GM11168 (cell line): ENCODE measurements at regions not wholly inside any gene's neighbourhood (a gene's known extent, or its start where the extent isn't known, plus 50 kb on each side); places are given as distances from the start of the nearest gene placed in this dataset.

Experiments
- in situ Hi-C: fragments of 300-500 bp; cut with MboI; formaldehyde crosslinking; loops from one replicate; pipeline ENCODE4 v1.12.0; 2022; ENCODE audit warnings: low sequenced_read_pairs; ENCODE audit not compliant: unreplicated experiment

- in situ Hi-C loops, result no loop called here
Measured at GRCh38 chr1:224486801-224487583, 52.4 kb upstream of the WDR26 start.

GRCh38 chr1:224488806-224489499 lies 54.4 kb upstream of the WDR26 start:
- in situ Hi-C loops, result no loop called here

GRCh38 chr1:224489534-224490365 lies 55.2 kb upstream of the WDR26 start:
- in situ Hi-C loops, result no loop called here

- in situ Hi-C loops, result no loop called here
Measured at GRCh38 chr1:224490549-224491537, 56.2 kb upstream of the WDR26 start.

GRCh38 chr1:224492015-224492414 lies 57.4 kb upstream of the WDR26 start:
- in situ Hi-C loops, result no loop called here

- in situ Hi-C loops, result no loop called here
Measured at GRCh38 chr1:224492632-224493031, 58.0 kb upstream of the WDR26 start.

- in situ Hi-C loops, result no loop called here
Measured at GRCh38 chr1:224493269-224493668, 58.7 kb upstream of the WDR26 start.

GRCh38 chr1:224494343-224494742 lies 59.7 kb upstream of the WDR26 start:
- in situ Hi-C loops, result no loop called here

GRCh38 chr1:224495866-224496265 lies 61.3 kb upstream of the WDR26 start:
- in situ Hi-C loops, result no loop called here

GRCh38 chr1:224496826-224497225 lies 62.2 kb upstream of the WDR26 start:
- in situ Hi-C loops, result no loop called here

GRCh38 chr1:224497714-224498573 lies 63.3 kb upstream of the WDR26 start:
- in situ Hi-C loops, result no loop called here

- in situ Hi-C loops, result no loop called here
Measured at GRCh38 chr1:224498574-224499170, 64.1 kb upstream of the WDR26 start.

- in situ Hi-C loops, result no loop called here
Measured at GRCh38 chr1:224499204-224499603, 64.6 kb upstream of the WDR26 start.

- in situ Hi-C loops, result loop anchor here (25.0 kb wide), 1 partner anchor 362 kb away; no protein-coding TSS in a partner anchor
Measured at GRCh38 chr1:224500796-224501195, 66.2 kb upstream of the WDR26 start.

GRCh38 chr1:224501836-224502235 lies 67.2 kb upstream of the WDR26 start:
- in situ Hi-C loops, result loop anchor here (25.0 kb wide), 1 partner anchor 360 kb away; no protein-coding TSS in a partner anchor

- in situ Hi-C loops, result loop anchor here (25.0 kb wide), 1 partner anchor 360 kb away; no protein-coding TSS in a partner anchor
Measured at GRCh38 chr1:224502459-224503160, 68.0 kb upstream of the WDR26 start.
